Immature natural killer cell (primary cell): ENCODE measurements at regions not wholly inside any gene's neighbourhood (a gene's known extent, or its start where the extent isn't known, plus 50 kb on each side); places are given as distances from the start of the nearest gene placed in this dataset.

Experiments
- DNase-seq, 3 donors: peaks; one replicate each; pipeline ENCODE4 v3.0.0; 2022; ENCODE audit warnings: mixed read lengths in 1 of 3
- H3K27ac Mint-ChIP-seq, 6 donors: one replicate each; pipeline ENCODE4 v1.8.0; 2020; ENCODE audit warnings: mixed read lengths in 6 of 6, mild to moderate bottlenecking in 5 of 6, inconsistent platforms in 4 of 6, moderate library complexity in 3 of 6
- H3K27me3 Mint-ChIP-seq, 3 donors: one replicate each; pipeline ENCODE4 v1.8.0; 2020 to 2021; ENCODE audit warnings: low read depth in 3 of 3, mild to moderate bottlenecking in 3 of 3, mixed read lengths in 3 of 3, moderate library complexity in 3 of 3, inconsistent platforms in 1 of 3
- H3K36me3 Mint-ChIP-seq, 3 donors: one replicate each; pipeline ENCODE4 v1.8.0; 2020; ENCODE audit warnings: mixed read lengths in 3 of 3, inconsistent platforms in 2 of 3, mild to moderate bottlenecking in 2 of 3
- H3K4me1 Mint-ChIP-seq, 2 donors: one replicate each; pipeline ENCODE4 v1.8.0; 2020; ENCODE audit warnings: inconsistent platforms in 2 of 2, mild to moderate bottlenecking in 2 of 2, mixed read lengths in 2 of 2, moderate library complexity in 1 of 2
- H3K4me3 Mint-ChIP-seq, 5 donors: one replicate each; pipeline ENCODE4 v1.8.0; 2020; ENCODE audit warnings: mild to moderate bottlenecking in 5 of 5, mixed read lengths in 5 of 5, inconsistent platforms in 3 of 5, moderate library complexity in 3 of 5
- H3K9me3 Mint-ChIP-seq, 6 donors: one replicate each; pipeline ENCODE4 v1.8.0; 2020; ENCODE audit warnings: mild to moderate bottlenecking in 6 of 6, mixed read lengths in 6 of 6, inconsistent platforms in 4 of 6, moderate library complexity in 3 of 6

GRCh38 chr10:62453274-62453673 is 79.1 kb downstream of the ZNF365 start:
- peaks cover 0 to 2% (median 0%) of the 10 kb centered on the region in 6 donors for H3K9me3 Mint-ChIP-seq
- no peak for DNase-seq
- H3K36me3 Mint-ChIP-seq = peaks cover 3 to 4% (median 4%) of the 10 kb centered on the region in 3 donors
- peaks cover 0 to 2% (median 0%) of the 10 kb centered on the region in 3 donors for H3K27me3 Mint-ChIP-seq
- H3K4me3 Mint-ChIP-seq = no peak overlapping the region
- H3K27ac Mint-ChIP-seq = no peak overlapping the region
- H3K4me1 Mint-ChIP-seq = peaks cover 27 to 35% of the 10 kb centered on the region in 2 donors

DNA sequence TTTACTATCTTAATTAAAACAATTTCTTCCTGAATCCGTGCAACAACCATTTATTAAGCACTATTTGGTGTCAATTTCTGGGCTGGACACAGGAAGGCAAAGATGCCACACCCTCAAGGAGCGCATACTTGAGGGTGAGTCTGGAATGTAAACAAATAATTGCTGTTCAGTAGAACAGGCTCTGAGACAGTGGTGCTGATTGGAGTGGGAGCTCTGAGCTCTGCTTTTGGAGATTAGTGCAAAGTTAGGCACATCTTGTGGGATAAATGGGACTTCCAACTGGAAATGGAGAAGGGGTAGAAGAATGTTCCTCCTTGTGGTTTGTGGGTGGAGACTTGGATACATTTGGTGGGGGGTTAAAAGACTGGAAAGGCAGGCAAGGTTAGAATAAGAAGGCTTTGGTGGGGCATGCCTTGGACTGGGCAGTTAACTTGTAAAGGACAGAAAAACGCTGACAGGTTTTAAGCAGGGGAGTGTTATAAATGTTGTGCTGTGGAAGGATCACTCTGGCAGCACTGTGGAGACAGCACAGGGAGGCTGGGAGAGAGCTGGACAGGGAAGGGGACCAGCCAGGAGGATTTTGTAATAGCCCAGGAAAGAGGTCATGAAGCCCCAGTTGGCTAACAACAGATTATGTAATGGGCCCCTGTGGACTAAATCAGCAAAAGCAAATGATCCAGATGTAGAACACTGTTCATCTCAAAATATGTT is 80.7 kb downstream of the ZNF365 start:
- H3K27ac Mint-ChIP-seq = peak overlapping the region in 1 of 6 donors; percentile 55
- no peak for DNase-seq
- H3K9me3 Mint-ChIP-seq = peaks cover 0 to 2% (median 0%) of the 10 kb centered on the region in 6 donors
- H3K36me3 Mint-ChIP-seq = peaks cover 3 to 4% (median 4%) of the 10 kb centered on the region in 3 donors
- peaks cover 28 to 43% of the 10 kb centered on the region in 2 donors for H3K4me1 Mint-ChIP-seq
- H3K27me3 Mint-ChIP-seq = peaks cover 0 to 2% (median 0%) of the 10 kb centered on the region in 3 donors
- H3K4me3 Mint-ChIP-seq = peak overlapping the region in 1 of 5 donors; percentile 25

DNA sequence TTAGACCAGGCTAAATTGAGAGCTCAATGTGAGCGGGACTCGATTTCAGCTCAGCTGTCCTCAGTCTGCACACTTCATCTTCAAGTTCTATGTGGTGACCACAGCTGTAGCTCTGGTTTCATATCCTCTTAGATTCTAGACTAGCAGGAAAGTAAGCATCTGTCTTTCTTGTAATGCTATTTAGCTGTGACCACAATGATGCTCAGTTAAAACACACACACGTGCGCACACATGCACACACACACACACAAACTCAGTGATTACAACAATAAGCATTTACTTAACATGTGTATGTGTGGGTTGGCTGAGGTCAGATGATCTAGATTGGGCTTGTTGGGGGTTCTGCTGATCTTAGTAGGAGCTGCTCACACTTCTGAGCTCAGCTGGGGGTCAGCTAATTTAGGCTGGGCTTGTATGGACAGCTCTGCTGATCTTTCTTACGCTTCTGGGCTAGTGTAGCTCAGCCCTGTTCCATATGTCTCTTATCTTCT is 82.5 kb downstream of the ZNF365 start:
- peaks cover 0 to 4% (median 4%) of the 10 kb centered on the region in 3 donors for H3K36me3 Mint-ChIP-seq
- H3K27me3 Mint-ChIP-seq = peaks cover 0 to 2% (median 0%) of the 10 kb centered on the region in 3 donors
- peak; percentile 8 to 36 (median 24) for DNase-seq
- peak overlapping the region; percentile 32 to 81 (median 53) for H3K27ac Mint-ChIP-seq
- H3K4me3 Mint-ChIP-seq = peak overlapping the region; percentile 62 to 74 (median 66)
- peaks cover 0 to 2% (median 0%) of the 10 kb centered on the region in 6 donors for H3K9me3 Mint-ChIP-seq
- H3K4me1 Mint-ChIP-seq = peaks cover 28 to 43% of the 10 kb centered on the region in 2 donors

DNA sequence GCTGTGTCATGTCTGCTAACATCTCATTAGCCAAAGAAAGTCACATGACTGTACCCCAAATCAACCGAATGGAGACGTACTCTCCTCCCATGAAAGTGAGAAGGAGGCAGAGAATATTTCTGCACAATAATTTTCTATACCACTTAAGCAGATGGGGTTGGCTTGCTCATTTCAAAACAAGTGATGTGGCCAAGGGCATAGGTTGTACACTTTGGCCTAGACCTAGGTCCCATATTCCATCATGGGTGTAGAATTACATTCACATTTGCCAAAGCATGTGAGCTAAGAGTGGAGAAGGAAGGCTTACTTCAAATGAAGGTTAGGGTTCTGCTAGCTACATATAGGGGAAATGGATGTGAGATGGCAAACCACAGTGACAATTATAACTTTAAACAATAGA is 83.0 kb downstream of the ZNF365 start:
- H3K4me3 Mint-ChIP-seq = peak overlapping the region; percentile 62 to 74 (median 66)
- peaks cover 0 to 2% (median 0%) of the 10 kb centered on the region in 6 donors for H3K9me3 Mint-ChIP-seq
- H3K27ac Mint-ChIP-seq = peak overlapping the region; percentile 35 to 81 (median 53)
- H3K36me3 Mint-ChIP-seq = peaks cover 0 to 4% (median 4%) of the 10 kb centered on the region in 3 donors
- peaks cover 0 to 3% (median 0%) of the 10 kb centered on the region in 3 donors for H3K27me3 Mint-ChIP-seq
- H3K4me1 Mint-ChIP-seq = peaks cover 28 to 43% of the 10 kb centered on the region in 2 donors
- DNase-seq = peak in 1 of 3 donors; percentile 2

GRCh38 chr10:62457598-62457997 is 83.4 kb downstream of the ZNF365 start:
- peaks cover 0 to 8% (median 4%) of the 10 kb centered on the region in 3 donors for H3K36me3 Mint-ChIP-seq
- H3K27ac Mint-ChIP-seq = peak overlapping the region in 4 of 6 donors; percentile 34 to 81 (median 52)
- H3K4me1 Mint-ChIP-seq = peaks cover 28 to 43% of the 10 kb centered on the region in 2 donors
- peak overlapping the region; percentile 62 to 74 (median 66) for H3K4me3 Mint-ChIP-seq
- peaks cover 0 to 2% (median 0%) of the 10 kb centered on the region in 6 donors for H3K9me3 Mint-ChIP-seq
- DNase-seq = peak; percentile 14 to 36 (median 27)
- peaks cover 0 to 3% (median 0%) of the 10 kb centered on the region in 3 donors for H3K27me3 Mint-ChIP-seq

- Mint-ChIP-seq H3K9me3 (no peaks in the 10 kb centered on the region), H3K27me3 (peaks cover 0 to 3% (median 0%) of the 10 kb centered on the region in 3 donors), H3K36me3 (peaks cover 0 to 8% (median 5%) of the 10 kb centered on the region in 3 donors), H3K4me1 (peaks cover 28 to 43% of the 10 kb centered on the region in 2 donors), H3K27ac (no peak overlapping the region), H3K4me3 (no peak overlapping the region)
- no peak for DNase-seq
These were observed 84.9 kb downstream of the ZNF365 start for GRCh38 chr10:62459072-62459471.

- H3K27me3 Mint-ChIP-seq = peaks cover 0 to 3% (median 0%) of the 10 kb centered on the region in 3 donors
- no peaks in the 10 kb centered on the region for H3K9me3 Mint-ChIP-seq
- peaks cover 28 to 43% of the 10 kb centered on the region in 2 donors for H3K4me1 Mint-ChIP-seq
- H3K27ac Mint-ChIP-seq = no peak overlapping the region
- DNase-seq = no peak
- H3K36me3 Mint-ChIP-seq = peaks cover 0 to 8% (median 7%) of the 10 kb centered on the region in 3 donors
- H3K4me3 Mint-ChIP-seq = no peak overlapping the region
These were observed 85.3 kb downstream of the ZNF365 start for GRCh38 chr10:62459500-62459899.

DNA sequence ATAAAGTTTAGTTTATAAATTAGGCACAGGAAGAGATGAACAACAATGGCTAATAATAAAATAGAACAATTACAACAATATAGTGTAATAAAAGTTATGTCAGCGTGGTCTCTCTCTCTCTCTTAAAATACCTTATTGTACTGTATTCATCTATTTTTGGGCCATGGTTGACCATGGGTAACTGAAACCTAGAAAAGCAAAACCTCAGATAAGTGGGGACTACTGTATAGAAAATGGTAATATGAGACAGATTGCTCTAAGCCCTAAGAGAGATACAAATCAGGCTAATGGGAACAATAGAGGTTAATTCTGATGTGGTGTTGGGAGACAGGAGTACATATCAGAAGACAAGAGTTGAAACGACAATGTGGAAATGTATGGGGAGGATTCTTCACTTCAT is 86.2 kb downstream of the ZNF365 start:
- H3K4me3 Mint-ChIP-seq = no peak overlapping the region
- H3K36me3 Mint-ChIP-seq = peaks cover 0 to 7% (median 7%) of the 10 kb centered on the region in 3 donors
- no peaks in the 10 kb centered on the region for H3K9me3 Mint-ChIP-seq
- no peak for DNase-seq
- H3K4me1 Mint-ChIP-seq = peaks cover 24 to 37% of the 10 kb centered on the region in 2 donors
- H3K27ac Mint-ChIP-seq = no peak overlapping the region
- peaks cover 0 to 3% (median 0%) of the 10 kb centered on the region in 3 donors for H3K27me3 Mint-ChIP-seq

GRCh38 chr10:62461120-62461519 is 87.0 kb downstream of the ZNF365 start:
- DNase-seq = no peak
- Mint-ChIP-seq H3K4me3 (no peak overlapping the region), H3K36me3 (peaks cover 0 to 7% (median 7%) of the 10 kb centered on the region in 3 donors), H3K27ac (no peak overlapping the region), H3K4me1 (peaks cover 23 to 29% of the 10 kb centered on the region in 2 donors), H3K9me3 (no peaks in the 10 kb centered on the region), H3K27me3 (peaks cover 0 to 3% (median 0%) of the 10 kb centered on the region in 3 donors)

- H3K27ac Mint-ChIP-seq = no peak overlapping the region
- H3K4me1 Mint-ChIP-seq = peaks cover 9 to 16% of the 10 kb centered on the region in 2 donors
- peaks cover 0 to 7% (median 4%) of the 10 kb centered on the region in 3 donors for H3K36me3 Mint-ChIP-seq
- no peak overlapping the region for H3K4me3 Mint-ChIP-seq
- peaks cover 0 to 3% (median 0%) of the 10 kb centered on the region in 3 donors for H3K27me3 Mint-ChIP-seq
- no peak for DNase-seq
- H3K9me3 Mint-ChIP-seq = no peaks in the 10 kb centered on the region
These were observed 88.3 kb downstream of the ZNF365 start for GRCh38 chr10:62462461-62462860.

GRCh38 chr10:62463364-62463763 is 89.2 kb downstream of the ZNF365 start:
- Mint-ChIP-seq H3K36me3 (peaks cover 0 to 7% (median 4%) of the 10 kb centered on the region in 3 donors), H3K9me3 (no peaks in the 10 kb centered on the region), H3K27me3 (peaks cover 0 to 3% (median 0%) of the 10 kb centered on the region in 3 donors), H3K4me3 (no peak overlapping the region), H3K4me1 (peaks cover under 1 to 7% of the 10 kb centered on the region in 2 donors), H3K27ac (no peak overlapping the region)
- no peak for DNase-seq

- Mint-ChIP-seq H3K36me3 (peaks cover 0 to 7% (median 4%) of the 10 kb centered on the region in 3 donors), H3K27ac (no peak overlapping the region), H3K9me3 (no peaks in the 10 kb centered on the region)
These were observed 90.1 kb downstream of the ZNF365 start for GRCh38 chr10:62464308-62464707.

DNA sequence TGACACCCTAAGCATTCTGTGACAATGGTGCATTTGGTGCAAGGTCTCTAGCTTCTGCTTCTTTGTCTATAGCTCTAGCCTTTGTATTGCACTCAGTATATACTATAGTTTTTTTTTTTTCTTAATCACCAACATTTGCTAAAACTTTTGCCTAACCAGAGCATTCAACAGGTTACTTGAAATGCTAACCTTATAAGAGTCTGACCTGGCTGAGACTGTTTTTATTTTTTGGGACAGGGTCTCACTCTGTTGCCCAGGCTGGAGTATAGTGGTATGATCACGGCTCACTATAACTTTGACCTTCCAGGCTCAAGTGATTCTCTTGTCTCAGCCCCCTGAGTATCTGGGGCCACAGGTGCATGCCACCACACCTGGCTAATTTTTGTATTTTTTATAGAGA is 92.4 kb downstream of the ZNF365 start:
- Mint-ChIP-seq H3K4me3 (no peak overlapping the region), H3K27me3 (peaks cover 0 to 2% (median 0%) of the 10 kb centered on the region in 3 donors), H3K4me1 (no peaks in the 10 kb centered on the region), H3K9me3 (no peaks in the 10 kb centered on the region), H3K36me3 (peaks cover 0 to 7% (median 4%) of the 10 kb centered on the region in 3 donors), H3K27ac (no peak overlapping the region)
- DNase-seq = no peak

More at GRCh38 chr10:62464308-62464707, 90.1 kb downstream of the ZNF365 start:
- no peak overlapping the region for H3K4me3 Mint-ChIP-seq
- peaks cover 0 to 3% (median 0%) of the 10 kb centered on the region in 3 donors for H3K27me3 Mint-ChIP-seq
- H3K4me1 Mint-ChIP-seq = no peaks in the 10 kb centered on the region
- DNase-seq = no peak

GRCh38 chr10:62467527-62467926 is 93.4 kb downstream of the ZNF365 start:
- H3K27me3 Mint-ChIP-seq = no peaks in the 10 kb centered on the region
- H3K4me3 Mint-ChIP-seq = no peak overlapping the region
- no peak overlapping the region for H3K27ac Mint-ChIP-seq
- no peaks in the 10 kb centered on the region for H3K9me3 Mint-ChIP-seq
- DNase-seq = no peak
- no peaks in the 10 kb centered on the region for H3K4me1 Mint-ChIP-seq
- H3K36me3 Mint-ChIP-seq = peaks cover 0 to 4% (median 3%) of the 10 kb centered on the region in 3 donors
